NCI-H1092 (cell line): ENCODE measurements at regions not wholly inside any gene's neighbourhood (a gene's known extent, or its start where the extent isn't known, plus 50 kb on each side); places are given as distances from the start of the nearest gene placed in this dataset.
"Not testable (repeated sequence)": the region's sequence is repeated elsewhere in the genome, so short reads cannot be mapped to it uniquely, and the experiment has no call there.

ENCODE experiments used
- DNase-seq: peaks from one replicate; lab custom pipeline; 2025; lab: John Stamatoyannopoulos, UW

DNA sequence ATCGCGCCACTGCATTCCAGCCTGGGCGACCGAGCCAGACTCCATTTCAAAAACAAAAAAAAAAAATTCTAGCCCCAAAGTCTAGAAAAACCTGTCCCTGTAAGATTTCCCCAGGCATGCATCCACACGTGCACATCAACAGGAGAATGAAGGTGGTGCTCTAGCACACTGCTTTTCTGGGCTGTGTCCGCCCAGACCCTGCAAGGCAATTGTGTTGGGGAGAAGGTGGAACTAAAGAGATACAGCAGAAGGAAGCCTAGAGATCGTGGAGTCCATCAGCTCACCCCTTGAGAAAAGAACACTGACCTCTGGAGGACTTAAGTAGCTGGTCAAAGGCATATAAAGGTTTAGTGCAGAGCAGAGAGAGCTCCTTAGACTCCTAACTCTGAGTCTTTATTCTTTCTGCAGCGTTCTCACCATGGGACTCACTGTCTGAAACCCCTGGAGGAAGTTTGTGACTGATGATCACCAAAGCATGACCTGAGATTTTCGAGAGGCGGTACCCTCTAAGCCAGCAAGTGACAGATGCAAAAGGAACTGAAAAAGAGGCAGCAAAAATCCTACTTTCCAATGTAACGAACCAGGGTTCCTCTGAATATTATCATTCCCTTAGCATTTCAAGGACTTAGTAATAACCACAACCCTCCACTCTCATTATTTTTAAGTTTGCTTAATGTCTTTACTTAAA is 179.8 kb downstream of the MEX3B start:
- no peak for DNase-seq

DNA sequence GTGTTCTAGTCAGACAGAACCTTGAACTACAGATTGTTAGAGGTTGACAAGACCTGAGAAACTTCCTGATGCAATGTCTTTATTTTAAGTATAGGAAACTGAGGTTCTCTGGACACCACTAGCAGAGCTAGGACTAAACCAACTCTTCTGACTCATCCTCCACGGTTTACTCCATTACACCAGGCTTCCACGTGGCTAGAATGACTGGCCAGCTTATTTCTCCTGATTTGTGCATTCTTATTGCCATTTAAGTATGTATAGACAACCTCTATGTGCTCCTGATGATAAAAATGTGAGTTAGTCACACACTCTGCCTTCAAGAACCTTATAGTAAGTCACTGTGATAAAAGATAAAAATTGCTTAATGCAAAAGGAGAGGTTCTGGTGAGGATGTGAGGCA is 182.7 kb downstream of the MEX3B start:
- DNase-seq, result no peak

DNA sequence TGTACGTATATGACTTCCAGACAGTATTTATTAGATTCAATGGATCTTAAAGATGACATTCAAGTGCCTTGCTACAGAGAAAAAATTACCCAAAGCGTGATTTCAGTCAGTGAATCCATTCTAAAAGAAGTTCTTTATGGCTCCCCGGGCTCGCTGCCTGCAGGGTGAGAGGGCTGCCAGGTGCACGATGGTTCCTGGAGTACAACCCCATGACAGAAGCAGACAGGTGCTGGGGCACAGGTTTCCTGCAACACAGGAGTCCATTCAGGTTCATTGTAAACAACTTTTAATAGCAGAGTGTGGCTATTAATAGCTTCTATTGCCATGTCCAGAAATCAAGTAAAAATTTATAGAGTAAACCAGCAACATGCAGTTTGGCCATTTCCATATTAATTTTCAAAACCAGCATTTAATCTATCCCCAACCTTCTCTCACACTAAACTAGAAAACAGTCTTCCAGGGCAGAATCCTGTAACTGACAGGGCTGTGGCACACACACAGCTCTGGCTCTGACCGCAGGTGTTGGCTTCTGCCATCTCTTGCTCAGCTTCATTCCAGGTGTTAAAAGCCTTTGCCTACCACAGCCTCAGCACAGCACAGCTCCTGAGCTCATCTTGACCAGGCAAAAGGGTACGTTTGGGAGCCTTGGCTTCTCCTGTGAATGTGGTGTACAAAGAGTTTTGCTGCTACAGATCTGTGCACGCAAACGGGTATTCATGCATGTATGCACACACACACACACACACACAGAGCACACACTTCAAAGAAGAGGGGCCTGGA is 185.9 kb downstream of the MEX3B start:
- no peak for DNase-seq

DNA sequence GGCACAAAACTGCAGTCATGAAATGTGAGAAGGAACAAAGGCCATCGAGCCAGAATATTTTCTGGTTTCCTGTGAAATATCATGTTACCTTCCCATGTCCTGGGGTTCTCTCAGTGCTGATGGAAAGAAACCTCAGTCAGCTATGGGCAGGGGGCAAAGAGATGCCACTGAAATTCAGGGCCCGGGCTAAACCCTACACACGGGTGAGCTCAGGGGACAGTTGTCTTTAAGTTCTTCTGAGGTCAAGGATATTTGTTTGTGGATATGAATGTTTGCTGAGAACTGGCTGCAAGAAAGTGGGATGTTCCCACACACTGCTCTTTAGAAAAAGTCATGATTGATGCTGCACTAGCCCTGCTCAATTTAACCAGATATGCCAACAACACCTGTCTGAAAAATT is 187.2 kb downstream of the MEX3B start:
- DNase-seq, result no peak

DNA sequence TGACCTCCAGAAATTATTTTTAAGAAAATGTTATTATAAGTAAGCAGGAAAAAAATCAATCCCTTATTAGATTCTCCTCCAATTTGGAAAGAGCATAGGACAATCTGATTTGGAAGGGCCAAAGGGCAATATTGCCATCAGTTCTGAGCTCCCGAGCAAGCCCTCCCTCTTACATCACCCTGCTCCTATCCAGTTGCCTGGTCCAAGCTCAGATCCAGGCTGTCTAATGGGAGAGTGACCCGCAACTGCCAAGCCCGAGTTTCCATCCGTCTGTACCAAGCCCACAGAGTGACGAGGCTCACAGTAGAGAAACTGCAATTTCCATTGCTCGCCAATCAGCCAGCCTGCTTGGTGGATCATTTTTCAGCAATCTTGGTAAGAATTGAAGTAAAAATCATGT is 187.7 kb downstream of the MEX3B start:
- no peak for DNase-seq

DNA sequence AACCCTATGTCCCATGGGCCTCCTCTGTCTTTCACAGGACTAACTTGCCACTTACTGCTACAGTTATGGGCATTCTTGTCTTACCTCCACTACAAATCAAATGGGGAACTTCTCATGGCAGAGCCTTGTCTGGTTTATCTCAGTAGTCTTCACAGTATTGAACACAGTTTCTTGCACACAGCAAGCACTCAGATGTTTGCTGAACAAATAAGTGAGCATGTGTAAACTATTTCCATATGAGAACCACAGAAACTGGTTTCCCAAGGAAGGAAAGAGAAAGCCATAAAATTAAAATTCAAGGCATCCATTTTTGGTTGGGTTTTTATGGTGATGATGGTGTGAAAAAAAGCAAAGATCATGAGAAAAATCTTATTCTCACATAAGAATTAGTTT is 189.2 kb downstream of the MEX3B start:
- no peak for DNase-seq

DNA sequence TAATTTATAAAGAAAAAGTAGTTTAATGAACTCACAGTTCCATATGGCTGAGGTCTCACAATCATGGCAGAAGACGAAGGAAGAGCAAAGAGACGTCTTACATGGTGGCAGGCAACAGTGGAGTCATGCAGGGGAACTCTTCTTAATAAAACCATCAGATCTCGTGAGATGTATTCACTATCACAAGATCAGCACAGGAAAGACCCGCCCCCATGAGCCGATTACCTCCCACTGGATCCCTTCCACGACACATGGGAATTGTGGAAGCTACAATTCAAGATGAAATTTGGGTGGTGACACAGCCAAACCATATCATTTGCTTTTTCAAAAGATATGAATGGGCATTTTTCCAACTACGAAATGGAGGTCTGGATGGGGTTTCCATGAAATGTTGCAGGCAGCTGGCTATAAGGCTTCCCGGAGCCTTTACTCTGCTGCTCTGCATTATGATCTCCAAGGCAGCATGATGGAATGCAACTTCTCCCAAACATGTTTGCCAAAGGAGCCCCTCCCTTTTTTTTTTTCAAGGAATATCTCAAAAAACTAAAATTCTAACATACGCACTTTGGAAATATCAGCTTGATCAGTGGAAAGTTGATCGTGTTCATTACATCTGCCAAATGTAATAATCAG is 189.7 kb downstream of the MEX3B start:
- no peak for DNase-seq

DNA sequence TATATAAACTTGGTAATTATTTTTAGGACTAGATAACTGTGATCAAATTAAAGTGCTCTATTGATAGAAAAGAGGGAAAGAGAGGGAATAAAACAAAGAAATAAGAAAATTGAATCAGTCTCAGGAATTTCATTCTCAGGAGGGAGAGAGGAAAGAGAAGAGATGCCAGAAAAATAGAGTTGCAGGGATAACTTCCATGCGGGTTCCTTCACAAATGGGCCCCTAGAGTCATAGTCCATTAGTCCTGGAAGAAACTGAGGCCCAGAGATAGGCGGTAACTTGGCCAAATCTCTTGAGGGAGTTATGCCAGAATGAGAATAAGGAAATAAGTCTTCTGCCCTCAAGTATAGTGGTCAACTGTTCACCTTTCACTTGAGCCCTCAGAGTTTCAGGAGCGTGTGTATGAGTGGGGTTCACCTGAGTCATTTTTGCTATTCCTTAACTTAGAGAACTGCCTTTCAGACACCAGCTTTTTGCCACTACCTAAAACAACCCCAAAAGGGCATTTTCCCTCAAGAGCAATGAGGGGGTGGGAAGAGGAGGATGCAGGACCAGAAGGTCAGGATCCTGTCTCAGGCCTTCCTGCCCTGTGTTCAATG is 192.6 kb downstream of the MEX3B start:
- DNase-seq, result no peak

DNA sequence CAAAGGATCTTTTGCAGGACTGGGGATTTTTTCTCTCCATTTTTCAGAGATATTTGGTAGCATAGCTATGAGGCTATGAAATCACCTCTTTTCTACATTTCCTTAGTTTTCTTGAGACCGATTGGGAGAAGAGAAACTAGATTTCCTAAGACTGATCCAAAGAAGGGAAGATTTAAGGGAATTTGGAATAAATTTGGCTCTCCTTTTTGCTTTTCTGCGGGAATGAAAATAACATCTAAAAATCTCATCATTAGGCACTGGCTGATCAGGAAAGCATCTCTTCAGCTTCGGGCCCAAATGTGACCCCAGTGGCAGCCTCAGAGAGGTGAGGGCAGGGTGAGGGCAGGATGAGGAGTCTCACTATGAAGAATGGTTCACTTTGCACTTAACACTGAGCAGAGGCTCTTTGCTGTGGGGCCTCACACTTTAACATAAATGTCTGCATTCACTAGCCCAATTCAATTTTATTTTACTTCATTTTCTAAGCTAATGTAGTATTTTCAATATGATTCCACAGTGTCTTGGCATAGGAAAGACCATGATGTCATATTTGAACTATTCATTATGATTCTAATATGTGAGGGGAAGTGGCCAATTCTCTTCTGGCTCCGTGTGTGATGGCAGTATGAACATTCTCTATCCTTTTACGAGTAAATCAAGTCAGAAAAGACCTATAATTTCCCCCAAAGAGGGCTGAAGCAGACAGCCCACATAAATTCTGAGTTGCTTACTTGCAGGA is 193.2 kb downstream of the MEX3B start:
- DNase-seq, result no peak

DNA sequence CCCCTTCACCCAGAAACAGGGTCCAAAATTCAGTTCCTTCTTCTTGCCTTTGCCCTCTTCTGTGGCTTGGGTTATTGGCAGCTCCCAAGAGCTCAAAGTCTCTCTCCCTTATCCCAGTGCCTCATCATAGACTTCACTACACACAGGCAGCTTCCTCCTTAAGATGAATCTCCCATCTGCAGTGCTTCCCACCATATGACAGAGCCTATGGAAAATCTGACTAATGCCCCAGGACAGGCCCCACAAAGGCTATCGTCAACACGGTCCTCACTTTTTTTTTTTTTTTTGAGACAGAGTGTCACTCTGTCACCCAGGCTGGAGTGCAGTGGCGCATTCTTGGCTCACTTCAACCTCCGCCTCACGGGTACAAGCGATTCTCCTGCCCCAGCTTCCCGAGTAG is 194.1 kb downstream of the MEX3B start:
- DNase-seq, result no peak

DNA sequence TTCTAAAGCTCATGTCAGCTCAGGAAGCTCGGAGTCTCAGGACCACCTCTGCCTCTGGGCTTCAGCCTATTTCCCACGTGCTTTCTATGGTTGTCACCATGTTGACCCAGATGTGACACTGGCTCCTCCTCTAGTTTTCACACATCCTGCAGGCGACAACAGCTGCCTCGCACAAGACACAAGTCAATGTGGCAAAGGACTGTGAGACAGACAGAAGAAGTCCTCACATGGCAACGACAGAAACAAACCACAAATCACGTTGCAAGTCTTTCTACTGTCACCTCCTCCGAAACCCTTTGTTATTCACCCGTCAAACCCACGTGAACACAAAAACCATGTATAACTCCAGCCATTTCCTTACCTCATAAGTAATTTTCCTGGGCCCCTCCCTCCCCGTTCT is 194.5 kb downstream of the MEX3B start:
- DNase-seq, result no peak

DNA sequence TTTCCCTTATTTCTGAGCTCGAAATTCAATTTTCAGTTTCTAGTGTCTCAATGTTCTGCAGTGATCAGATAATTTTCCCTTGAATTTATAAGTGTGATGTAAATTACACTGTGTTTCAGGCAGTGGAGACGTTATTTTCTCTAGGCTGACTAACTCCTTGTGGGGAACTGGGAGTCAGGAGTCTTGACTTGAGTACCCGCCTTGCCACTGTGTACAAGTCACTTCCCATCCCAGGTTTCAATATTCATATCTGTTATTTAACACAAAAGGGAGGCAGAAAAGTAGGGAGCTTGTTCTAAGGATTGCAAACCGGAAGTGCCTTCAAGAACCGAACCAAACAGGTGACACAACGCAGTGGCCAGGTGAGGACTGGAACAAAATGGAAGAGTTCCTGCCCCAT is 196.5 kb downstream of the MEX3B start:
- DNase-seq, result no peak

DNA sequence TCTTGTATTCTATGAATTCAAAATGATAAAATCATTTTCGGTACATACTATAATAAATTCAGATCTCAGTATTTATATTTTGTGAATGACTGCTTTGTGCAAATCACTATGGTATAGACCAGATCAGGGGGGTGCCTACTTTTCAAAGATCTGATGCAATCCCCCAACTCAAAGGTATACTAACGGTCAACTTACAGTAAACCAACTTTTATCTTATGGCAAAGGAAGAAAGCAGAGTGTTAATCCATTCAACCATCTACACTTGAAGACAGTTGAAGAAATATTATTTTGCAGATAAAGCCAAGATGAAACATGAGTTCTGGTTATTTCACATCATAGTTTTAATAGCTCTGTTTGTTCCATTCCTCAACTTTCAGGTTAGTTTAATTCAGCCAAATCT is 197.1 kb downstream of the MEX3B start:
- no peak for DNase-seq

DNA sequence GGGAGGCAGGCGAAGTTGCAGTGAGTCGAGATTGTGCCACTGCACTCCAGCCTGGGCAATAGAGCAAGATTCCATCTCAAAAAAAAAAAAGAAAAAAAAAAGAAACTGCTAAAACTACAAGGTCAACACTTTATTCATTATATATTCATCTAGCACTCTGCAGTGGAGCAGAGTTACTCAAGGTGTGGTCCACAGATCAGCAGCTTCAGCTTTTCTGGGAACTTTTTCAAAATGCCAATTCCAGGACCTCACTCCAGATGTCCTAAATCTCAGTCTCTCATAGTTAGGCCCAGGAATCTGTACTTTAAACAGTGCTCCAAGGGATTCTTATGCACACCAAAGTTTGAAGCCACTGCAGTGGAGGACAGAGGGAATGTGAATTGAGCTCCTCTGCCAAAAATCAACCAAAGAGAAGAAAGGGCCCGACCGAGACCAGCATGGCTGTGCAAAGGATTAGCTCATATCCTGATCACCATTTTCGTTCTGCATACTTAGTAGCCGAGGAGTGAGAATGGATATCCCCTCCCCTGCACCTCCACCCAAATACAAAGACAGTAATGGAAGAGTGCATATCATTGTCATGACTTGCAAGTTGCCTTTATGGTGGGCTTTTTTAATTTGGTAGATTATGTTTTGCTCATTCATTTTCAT is 201.9 kb downstream of the MEX3B start:
- DNase-seq, result no peak

DNA sequence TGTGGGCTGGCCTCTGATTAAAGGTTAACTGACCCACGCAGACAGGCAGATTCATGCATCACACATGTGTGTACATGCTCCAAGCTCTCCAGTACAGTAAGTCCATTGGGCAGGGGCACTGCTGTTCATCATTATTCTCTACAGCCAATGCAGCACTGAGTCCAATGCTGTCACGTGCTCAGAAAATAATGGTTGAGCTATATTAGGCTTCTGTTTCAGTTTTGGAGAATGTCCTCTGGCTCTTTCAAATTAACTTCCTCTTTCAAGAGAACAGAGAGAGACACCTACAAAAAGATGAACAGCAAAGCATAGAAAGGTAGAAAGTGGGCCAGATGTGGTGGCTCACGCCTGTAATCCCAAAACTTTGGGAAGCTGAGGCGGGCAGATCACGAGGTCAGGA is 202.6 kb downstream of the MEX3B start:
- no peak for DNase-seq

DNA sequence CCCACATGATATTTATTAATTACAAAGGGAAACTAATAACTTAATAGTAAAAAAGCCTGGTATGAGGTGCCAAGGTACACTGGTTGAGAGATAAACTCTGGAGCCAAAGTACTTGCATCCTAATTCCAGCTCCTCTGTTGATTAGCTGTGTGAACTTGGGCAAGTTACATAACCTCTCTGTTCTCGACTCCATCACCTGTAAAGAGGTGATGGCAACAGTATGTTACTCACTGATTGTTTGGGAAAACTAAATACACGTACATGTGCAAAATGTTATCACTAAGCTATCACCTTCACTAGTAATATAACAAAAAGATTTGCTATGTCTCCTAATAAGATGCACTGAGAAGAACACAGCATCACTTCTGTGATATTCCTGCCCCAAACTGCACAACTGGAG is 206.4 kb downstream of the MEX3B start:
- DNase-seq, result no peak

DNA sequence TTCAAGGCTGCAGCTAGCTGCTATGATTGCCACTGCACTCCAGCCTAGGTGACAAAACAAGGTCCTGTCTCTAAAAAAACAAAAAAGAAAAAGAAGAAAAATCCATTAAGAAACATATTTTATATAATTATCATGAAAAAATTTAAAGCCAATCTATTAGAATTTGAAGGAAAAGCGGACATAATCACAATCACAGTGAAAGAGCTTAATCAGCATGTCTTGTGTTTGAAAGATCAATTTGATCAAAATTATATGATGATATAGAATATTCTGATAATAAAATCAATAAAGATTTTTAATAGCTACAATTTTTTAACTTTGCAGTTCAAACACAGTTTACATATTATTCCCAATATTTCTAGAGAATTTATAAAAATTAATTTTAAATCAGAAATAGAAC is 210.1 kb downstream of the MEX3B start:
- DNase-seq, result no peak

DNA sequence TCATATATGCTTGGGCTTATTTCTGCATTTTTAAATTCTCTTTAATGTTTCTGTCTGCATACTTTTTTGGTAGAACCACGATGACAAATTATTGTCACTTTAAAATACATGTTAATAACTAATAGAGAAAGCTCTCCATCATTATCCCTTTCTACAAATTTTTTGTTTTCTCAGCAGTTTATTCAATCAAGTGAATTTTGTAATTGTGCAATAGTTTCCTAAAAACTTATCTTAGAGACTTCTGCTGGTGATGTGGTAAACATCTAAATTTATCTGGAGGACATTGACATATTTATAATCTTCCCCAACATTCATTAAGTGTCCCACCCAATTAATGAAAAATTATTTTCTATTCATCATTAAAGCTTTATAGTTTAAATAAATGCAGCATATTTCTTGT is 215.3 kb downstream of the MEX3B start:
- DNase-seq, result no peak

DNA sequence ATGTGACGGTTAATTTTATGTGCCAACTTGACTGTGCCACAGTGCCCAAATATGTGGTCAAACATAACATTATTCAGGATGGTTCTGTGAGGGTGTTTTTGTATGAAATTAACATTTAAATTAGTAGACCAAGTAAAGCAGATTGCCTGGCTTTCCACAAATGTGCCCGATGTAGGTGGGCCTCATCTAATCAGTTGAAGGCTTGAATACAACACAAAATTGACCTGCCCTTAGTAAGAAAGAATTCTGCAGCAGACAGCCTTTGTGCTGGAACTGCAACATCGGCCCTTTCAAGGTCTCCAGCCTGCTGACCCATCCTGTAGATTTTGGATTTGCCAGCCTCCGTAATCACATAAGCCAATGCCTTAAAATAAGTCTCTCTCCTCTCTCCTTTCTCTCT is 215.9 kb downstream of the MEX3B start:
- no peak for DNase-seq

DNA sequence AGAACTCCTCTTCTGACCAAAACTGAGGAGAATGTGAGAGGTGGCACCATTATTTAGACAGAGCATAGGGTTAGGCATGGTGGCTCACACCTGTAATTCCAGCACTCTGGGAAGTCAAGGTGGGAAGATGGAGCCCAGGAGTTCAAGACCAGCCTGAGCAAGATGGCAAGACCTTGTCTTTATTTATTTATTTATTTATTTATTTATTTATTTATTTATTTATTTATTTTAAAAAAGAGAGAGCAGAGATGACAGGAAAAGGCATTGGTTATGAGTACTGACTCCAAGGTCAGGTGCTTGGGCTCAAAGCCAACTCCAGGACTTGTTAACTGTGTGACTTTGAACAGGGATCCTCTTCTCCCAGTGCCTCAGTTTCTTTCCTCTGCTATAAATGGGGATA is 217.7 kb downstream of the MEX3B start:
- DNase-seq, result no peak

DNA sequence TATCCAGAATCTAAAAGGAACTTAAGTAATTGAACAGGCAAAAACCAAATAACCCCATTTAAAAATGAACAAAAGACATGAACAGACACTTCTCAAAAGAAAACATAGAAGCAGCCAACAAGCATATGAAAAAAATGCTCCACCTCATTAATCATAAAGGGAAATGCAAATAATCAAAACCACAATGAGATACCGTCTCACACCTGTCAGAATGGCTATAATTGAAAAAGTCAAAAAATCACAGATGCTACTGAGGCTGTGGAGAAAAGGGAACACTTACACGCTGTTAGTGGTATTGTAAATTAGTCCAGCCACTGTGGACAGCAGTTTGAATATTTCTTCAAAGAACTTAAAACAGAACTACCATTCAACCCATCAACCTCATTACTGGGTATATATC is 220.7 kb downstream of the MEX3B start:
- DNase-seq, result no peak

DNA sequence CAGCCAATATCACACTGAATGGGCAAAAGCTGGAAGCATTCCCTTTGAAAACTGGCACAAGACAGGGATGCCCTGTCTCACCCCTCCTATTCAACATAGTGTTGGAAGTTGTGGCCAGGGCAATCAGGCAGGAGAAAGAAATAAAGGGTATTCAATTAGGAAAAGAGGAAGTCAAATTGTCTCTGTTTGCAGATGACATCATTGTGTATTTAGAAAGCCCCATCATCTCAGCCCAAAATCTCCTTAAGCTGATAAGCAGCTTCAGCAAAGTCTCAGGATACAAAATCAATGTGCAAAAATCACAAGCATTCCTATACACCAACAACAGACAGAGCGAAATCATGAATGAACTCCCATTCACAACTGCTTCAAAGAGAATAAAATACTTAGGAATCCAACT is 223.2 kb downstream of the MEX3B start:
- DNase-seq, result not testable (repeated sequence)
